Stimulated activated CD8-positive, alpha-beta memory T cell treated with anti-CD3 and anti-CD28 coated beads, Interleukin-4, amount 100 ng/mL, for 24 hours (primary cell): ENCODE measurements at regions not wholly inside any gene's neighbourhood (a gene's known extent, or its start where the extent isn't known, plus 50 kb on each side); places are given as distances from the start of the nearest gene placed in this dataset.
"Not testable (repeated sequence)": the region's sequence is repeated elsewhere in the genome, so short reads cannot be mapped to it uniquely, and the experiment has no call there.

Source experiments
- DNase-seq: peaks from one replicate; pipeline ENCODE4 v3.0.0-alpha.2; 2020; ENCODE audit warnings: low read depth

DNA sequence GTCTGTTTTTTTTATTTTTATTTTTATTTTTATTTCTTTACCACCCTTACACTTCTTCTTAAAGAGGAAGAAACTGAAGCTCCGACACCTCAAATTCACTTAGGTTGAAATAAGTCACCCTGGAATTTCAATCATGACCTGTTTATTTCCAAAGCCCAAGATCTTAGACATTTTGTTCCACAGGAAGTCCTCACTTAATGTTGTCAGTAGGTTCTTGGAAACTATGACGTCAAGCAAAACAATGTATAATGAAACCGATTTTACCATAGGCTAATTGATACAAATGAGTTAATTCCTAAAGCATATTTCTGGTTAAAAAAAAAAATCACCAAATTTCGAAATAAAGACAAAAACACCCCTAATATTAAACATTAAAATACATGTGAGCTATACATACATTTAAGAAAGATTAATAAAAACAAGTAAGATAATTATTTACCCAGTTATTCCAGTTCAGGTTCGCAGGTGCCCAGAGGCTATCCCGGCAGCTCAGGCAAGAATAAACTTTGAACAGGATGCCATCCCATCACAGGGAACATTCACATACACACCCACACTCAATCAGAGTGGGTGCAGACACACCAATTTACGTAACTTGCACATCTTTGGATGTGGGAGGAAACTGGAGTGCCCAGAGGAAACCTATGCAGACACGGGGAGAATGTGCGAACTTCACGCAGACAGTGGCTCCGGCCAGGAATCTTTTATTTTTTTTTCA, 391.0 kb downstream of the RAP2B start:
- no peak for DNase-seq

GRCh38 chr3:153553605-153553945, 391.5 kb downstream of the RAP2B start:
- DNase-seq, result no peak

GRCh38 chr3:153555919-153556318, 393.9 kb downstream of the RAP2B start:
- no peak for DNase-seq

DNA sequence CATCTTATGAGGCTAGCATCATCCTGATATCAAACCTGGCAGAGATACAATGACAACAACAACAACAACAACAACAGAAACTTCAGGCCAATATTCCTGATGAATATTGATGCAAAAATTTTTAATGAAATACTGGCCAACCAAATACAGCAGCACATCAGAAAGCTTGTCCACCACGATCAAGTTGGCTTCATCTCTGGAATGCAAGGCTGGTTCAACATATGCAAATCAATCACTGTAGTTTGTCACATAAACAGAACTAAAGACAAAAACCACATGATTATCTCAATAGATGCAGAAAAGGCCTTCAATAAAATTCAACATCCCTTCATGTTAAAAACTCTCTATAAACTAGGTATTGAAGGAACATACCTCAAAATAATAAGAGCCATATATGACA, 397.3 kb downstream of the RAP2B start:
- not testable (repeated sequence) for DNase-seq

- no peak for DNase-seq
Observed at GRCh38 chr3:153567011-153567410, 405.0 kb downstream of the RAP2B start.

- DNase-seq, result no peak
Observed at GRCh38 chr3:153567556-153567955, 405.5 kb downstream of the RAP2B start.

GRCh38 chr3:153570481-153570880, 408.5 kb downstream of the RAP2B start:
- not testable (repeated sequence) for DNase-seq

DNA sequence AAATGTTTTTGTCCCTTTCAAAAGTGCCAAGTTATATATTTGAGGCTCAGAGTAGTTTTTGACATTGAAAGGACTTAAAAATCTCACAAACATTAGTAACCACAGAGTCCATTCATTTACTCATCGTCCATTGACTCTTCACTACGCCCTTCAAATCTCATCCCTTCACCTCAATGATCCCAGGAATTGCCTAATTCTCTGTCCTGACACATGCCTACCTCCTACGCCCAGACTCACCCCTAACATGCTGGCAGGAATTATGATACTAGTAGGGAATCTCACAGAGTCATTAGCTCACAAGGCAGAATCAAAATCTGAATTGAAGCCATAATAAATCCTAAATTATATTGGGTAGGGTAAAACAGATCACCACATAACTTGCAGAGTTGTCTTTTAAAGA, 410.1 kb downstream of the RAP2B start:
- DNase-seq, result no peak

GRCh38 chr3:153572654-153573053, 410.6 kb downstream of the RAP2B start:
- DNase-seq, result no peak

DNA sequence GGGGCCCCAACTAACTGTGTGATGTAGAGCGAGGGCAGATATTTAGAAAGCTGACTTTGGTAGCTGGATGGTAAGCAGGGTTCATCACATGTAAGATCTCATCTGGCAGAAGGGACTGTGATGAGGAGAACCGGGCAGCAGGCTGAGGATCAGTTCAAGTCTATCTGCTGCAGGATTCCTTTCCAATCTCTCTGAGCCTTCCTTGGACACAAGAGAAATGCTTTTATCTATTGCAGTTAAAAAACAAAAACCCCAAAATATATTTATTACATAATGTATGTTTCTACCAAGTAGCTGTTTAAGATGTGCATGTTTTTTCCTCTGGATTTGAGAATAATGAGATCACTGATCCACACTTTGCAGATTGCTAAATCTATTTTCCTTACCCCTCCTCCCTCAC, 411.5 kb downstream of the RAP2B start:
- DNase-seq, result no peak

DNA sequence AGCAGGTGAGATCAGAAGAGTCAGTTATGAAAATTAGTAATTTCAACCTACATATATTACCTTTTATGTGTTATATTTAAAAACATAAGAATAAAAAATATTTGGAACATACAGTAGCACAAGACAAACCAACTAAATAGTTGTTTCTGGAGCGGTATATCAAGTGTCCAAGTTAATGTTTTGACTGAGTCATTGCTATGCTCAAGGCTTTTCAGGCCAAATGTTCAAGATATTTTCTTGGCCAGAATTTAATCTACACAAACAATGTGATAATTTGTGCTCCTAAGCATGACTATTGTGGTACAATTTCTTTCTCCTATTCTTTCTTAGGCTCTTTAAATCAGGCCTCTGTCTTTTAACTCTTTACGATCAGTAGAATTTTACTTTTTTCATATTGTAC, 412.4 kb downstream of the RAP2B start:
- no peak for DNase-seq

DNA sequence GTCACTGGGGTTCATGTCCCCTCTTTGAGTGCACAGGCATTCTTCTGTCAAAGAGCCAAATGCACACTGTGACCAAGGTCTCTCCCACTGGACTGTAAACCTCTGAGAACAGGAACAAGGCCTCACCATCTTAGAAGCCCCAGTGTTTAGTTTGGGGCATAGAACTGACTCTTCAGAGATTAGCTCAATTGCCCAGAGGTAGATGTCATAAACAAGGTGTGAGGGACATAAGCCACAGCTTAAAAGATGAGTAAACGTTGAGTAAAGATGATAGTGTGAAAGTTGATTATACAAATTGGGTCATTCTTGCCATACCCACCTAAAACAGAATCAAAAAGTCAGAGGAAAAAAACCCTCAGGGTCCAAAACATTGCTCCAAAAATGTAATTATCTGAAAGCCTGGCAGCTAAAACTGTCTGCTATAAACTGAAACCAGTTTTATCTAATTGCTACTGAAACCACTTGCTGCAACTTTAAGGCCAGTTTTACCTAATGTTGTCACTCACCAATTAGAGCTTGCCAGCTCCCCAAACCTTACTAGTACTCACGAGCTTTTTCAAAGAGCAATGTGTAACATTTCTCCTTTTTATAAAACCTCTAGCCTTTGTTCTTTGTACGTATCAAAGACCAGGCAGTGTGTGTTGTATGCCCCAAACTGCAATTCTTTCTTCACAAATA, 415.2 kb downstream of the RAP2B start:
- no peak for DNase-seq

DNA sequence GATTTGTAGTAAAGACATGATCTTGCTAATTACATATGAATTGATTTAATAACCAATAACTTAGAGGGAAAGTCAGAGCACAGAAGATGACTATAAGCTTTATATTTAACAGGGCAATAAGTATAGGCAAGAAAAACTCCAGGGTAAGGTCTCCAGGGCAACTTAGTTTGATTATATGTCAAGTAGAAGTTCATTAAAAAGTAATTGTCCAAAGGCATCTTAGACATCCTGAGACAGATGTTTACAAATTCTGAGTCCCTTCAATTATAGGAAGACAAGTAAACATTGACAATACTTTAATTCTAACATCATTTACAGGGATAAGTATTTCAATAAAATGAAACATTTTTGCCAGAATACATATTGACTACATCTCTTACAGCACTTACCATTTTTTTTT, 416.0 kb downstream of the RAP2B start:
- no peak for DNase-seq

- no peak for DNase-seq
Observed at GRCh38 chr3:153590051-153590450, 428.0 kb downstream of the RAP2B start.

GRCh38 chr3:153591561-153592245, 429.7 kb downstream of the RAP2B start:
- DNase-seq, result no peak

- DNase-seq, result no peak
Observed at GRCh38 chr3:153595186-153595815, 433.3 kb downstream of the RAP2B start.

DNA sequence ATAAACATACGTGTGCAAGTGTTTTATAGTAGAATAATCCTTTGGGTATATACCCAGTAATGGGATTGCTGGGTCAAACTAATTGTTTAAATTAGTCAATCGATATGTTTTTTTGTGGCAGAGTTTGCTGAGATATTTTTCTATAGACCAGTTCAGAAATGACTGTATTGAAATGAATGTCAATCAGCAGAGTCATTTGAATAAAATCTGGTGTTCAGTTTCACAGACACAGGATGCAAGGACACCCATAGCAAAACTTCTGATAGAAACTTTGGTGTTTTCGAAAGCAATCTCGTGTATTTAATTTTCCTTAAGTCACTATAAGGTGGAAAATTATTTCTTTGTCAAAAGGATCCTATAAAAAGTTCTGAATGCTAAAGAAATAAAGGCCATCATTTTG, 434.4 kb downstream of the RAP2B start:
- DNase-seq, result no peak

DNA sequence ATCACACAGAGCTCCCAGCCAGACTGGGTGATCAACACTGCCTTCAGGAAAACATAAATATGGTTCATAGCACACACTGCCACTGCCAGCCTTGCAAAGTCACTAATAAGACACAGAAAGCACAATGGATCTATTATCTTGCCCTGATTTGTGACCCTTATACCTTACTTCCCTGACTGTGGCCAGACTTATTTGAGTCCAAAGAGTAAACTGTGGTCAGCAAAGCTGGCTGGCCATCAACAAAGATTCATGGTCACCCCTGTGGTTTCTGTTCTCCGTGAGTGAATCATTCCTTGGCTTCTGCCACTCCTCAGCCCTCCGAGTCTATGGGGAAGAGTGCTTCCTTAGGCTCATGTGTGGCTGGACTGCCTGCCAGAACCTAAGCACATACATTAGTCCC, 437.7 kb downstream of the RAP2B start:
- no peak for DNase-seq

GRCh38 chr3:153600896-153601295, 438.9 kb downstream of the RAP2B start:
- no peak for DNase-seq

DNA sequence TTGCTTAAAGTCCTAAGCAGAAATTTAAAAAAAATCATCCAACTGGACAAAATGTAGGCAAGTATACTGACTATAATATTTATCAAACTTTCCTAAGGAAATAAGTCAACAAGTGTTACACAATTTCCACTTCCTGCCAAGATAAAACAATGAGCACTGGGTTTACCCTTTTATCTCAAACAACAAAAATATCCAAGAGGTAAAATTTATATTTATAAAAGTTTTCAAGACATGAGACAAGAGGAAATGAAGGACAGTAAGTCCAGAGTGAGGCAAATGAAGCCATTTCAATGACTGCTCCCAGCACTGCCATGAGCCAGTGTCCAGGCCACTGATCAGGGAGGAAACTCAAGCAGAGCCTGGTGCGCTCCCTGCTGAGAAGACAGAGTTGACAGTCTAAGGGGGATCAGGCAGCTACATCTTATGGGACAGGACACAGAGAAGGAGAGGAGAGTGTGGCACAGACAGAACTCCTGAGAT, 439.4 kb downstream of the RAP2B start:
- no peak for DNase-seq

DNA sequence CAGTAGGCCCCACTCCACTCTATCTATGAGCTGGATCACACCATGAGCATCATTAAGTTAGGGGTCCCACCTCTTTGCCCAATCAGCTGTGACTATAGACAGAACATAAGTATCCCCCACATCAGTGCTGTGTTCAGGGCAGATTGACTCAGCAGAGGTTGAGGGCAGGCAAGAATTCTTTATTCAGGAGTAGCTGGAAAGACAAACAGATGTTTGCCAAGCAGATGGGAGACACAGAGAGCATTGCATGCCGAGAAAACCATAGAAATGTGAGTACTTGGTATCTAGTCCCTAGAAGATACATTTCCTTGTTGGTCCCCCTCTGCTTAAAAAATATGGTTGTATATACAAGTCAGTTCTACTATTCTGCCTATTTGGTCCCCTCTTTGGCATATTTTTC, 440.8 kb downstream of the RAP2B start:
- no peak for DNase-seq

GRCh38 chr3:153614140-153614539, 452.1 kb downstream of the RAP2B start:
- DNase-seq, result no peak

GRCh38 chr3:153614563-153614962, 452.5 kb downstream of the RAP2B start:
- DNase-seq, result no peak
